SU-DHL-6 (cell line): ENCODE measurements at regions not wholly inside any gene's neighbourhood (a gene's known extent, or its start where the extent isn't known, plus 50 kb on each side); places are given as distances from the start of the nearest gene placed in this dataset.

ENCODE experiments used
- EZH2phosphoT487 ChIP-seq: fragments of 200-600 bp; sonication (generic), shearing (Covaris generic); conservative IDR thresholded peaks from 2 replicates; pipeline ENCODE4 v1.6.1; 2018; ENCODE audit warnings: mild to moderate bottlenecking, antibody characterized with exemption, low read length, moderate library complexity, mixed read lengths
- TF ChIP-seq, protein P1 (sequence below): fragments of 200-600 bp; sonication (generic); IDR thresholded peaks from one replicate; pipeline ENCODE4 v1.5.1; 2017; ENCODE audit warnings: antibody characterized with exemption, mild to moderate bottlenecking, low read length, moderate library complexity; ENCODE audit not compliant: insufficient read depth, poor library complexity, severe bottlenecking

DNA sequence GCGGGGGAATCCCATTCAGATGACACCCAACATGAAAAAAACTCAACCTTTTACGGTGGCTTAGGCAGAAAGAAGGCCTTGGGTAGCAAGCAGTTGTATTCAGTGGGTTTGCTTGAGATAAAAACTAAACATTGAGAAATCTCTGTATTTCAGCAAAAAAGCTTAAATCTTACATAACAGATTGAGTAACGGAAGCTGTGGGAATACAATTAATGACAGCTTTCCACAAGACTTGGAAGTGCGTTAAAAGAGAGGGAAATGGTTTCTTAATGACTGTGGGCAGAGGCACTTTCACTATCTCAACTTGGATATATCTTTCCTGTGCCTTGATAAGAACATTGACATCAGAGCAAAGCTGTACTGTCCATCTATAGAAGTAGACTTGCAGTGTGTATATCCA is 418.5 kb upstream of the HS3ST1 start:
- TF ChIP-seq, protein P1, sequence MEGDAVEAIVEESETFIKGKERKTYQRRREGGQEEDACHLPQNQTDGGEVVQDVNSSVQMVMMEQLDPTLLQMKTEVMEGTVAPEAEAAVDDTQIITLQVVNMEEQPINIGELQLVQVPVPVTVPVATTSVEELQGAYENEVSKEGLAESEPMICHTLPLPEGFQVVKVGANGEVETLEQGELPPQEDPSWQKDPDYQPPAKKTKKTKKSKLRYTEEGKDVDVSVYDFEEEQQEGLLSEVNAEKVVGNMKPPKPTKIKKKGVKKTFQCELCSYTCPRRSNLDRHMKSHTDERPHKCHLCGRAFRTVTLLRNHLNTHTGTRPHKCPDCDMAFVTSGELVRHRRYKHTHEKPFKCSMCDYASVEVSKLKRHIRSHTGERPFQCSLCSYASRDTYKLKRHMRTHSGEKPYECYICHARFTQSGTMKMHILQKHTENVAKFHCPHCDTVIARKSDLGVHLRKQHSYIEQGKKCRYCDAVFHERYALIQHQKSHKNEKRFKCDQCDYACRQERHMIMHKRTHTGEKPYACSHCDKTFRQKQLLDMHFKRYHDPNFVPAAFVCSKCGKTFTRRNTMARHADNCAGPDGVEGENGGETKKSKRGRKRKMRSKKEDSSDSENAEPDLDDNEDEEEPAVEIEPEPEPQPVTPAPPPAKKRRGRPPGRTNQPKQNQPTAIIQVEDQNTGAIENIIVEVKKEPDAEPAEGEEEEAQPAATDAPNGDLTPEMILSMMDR = no peak
- TF ChIP-seq EZH2phosphoT487 = no peak
